ENCODE measurements at regions not wholly inside any gene's neighbourhood (a gene's known extent, or its start where the extent isn't known, plus 50 kb on each side); places are given as distances from the start of the nearest gene placed in this dataset.

GRCh38 chr12:13697973-13698372 lies 283.4 kb downstream of the GRIN2B start:
- TF ChIP-seq, protein P1, sequence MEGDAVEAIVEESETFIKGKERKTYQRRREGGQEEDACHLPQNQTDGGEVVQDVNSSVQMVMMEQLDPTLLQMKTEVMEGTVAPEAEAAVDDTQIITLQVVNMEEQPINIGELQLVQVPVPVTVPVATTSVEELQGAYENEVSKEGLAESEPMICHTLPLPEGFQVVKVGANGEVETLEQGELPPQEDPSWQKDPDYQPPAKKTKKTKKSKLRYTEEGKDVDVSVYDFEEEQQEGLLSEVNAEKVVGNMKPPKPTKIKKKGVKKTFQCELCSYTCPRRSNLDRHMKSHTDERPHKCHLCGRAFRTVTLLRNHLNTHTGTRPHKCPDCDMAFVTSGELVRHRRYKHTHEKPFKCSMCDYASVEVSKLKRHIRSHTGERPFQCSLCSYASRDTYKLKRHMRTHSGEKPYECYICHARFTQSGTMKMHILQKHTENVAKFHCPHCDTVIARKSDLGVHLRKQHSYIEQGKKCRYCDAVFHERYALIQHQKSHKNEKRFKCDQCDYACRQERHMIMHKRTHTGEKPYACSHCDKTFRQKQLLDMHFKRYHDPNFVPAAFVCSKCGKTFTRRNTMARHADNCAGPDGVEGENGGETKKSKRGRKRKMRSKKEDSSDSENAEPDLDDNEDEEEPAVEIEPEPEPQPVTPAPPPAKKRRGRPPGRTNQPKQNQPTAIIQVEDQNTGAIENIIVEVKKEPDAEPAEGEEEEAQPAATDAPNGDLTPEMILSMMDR (IDR thresholded peaks at IDR 0.05; ENCODE audit: extremely low read depth, insufficient read depth, missing control alignments), result no peak
- no peak for DNase-seq (ENCODE audit: low spot score)
- in situ Hi-C loops (cut with MboI; ENCODE audit: low pct_unique_long_range_greater_than_20kb, low sequenced_read_pairs, unreplicated experiment), result no loop called here

- TF ChIP-seq, protein P1 (IDR thresholded peaks at IDR 0.05; ENCODE audit: extremely low read depth, insufficient read depth, missing control alignments), result no peak
- in situ Hi-C loops (cut with MboI; ENCODE audit: low pct_unique_long_range_greater_than_20kb, low sequenced_read_pairs, unreplicated experiment), result no loop called here
- DNase-seq (ENCODE audit: low spot score), result no peak
Observed at GRCh38 chr12:13695781-13696180, 285.6 kb downstream of the GRIN2B start.

DNA sequence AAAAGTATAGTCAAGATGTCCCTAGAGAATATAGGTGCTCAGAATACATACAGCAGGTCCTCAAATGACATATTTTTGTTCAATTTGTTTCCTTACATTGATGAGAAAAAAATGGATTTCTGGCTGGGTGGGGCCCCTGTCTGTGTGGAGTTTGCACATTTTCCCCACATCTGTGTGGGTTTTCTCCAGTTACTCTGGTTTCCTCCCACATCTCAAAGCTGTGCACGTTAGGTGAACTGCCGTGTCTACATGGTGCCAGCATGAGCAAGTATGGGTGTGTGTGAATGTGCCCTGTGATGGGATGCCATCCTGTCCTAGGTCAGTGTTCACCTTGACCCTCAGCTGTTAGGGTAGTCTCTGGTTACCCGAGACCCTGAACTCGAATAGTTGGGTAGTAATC lies 289.1 kb downstream of the GRIN2B start:
- in situ Hi-C loops (cut with MboI; ENCODE audit: low pct_unique_long_range_greater_than_20kb, low sequenced_read_pairs, unreplicated experiment), result no loop called here
- TF ChIP-seq, protein P1 (IDR thresholded peaks at IDR 0.05; ENCODE audit: extremely low read depth, insufficient read depth, missing control alignments), result no peak
- no peak for DNase-seq (ENCODE audit: low spot score)

- TF ChIP-seq, protein P1 (IDR thresholded peaks at IDR 0.05; ENCODE audit: extremely low read depth, insufficient read depth, missing control alignments), result no peak
- in situ Hi-C loops (cut with MboI; ENCODE audit: low pct_unique_long_range_greater_than_20kb, low sequenced_read_pairs, unreplicated experiment), result no loop called here
- DNase-seq (ENCODE audit: low spot score), result no peak
Observed at GRCh38 chr12:13691598-13691997, 289.8 kb downstream of the GRIN2B start.

GRCh38 chr12:13687633-13688032 lies 293.8 kb downstream of the GRIN2B start:
- no peak for DNase-seq (ENCODE audit: low spot score)
- in situ Hi-C loops (cut with MboI; ENCODE audit: low pct_unique_long_range_greater_than_20kb, low sequenced_read_pairs, unreplicated experiment), result no loop called here
- TF ChIP-seq, protein P1 (IDR thresholded peaks at IDR 0.05; ENCODE audit: extremely low read depth, insufficient read depth, missing control alignments), result no peak

DNA sequence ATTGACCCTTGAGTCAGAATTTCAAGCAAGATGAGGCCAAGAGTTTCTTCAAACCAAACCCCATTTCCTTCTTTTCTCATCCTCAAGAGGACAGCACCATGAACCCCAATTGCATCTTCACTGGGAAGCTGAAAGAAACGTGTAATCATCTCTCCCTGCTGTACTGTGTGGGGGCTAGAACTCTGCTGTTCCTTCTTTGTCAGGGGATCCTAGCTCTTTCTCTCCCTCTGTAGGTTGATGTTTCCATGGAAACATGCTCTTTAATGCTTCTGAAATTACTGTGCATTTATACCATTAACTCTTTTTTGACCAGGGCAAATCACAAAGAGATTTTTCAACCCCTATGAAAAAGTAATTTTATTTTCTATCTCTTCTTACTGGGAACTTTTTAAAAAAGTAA lies 295.1 kb downstream of the GRIN2B start:
- in situ Hi-C loops (cut with MboI; ENCODE audit: low pct_unique_long_range_greater_than_20kb, low sequenced_read_pairs, unreplicated experiment), result no loop called here
- no peak for DNase-seq (ENCODE audit: low spot score)
- TF ChIP-seq, protein P1 (IDR thresholded peaks at IDR 0.05; ENCODE audit: extremely low read depth, insufficient read depth, missing control alignments), result no peak

DNA sequence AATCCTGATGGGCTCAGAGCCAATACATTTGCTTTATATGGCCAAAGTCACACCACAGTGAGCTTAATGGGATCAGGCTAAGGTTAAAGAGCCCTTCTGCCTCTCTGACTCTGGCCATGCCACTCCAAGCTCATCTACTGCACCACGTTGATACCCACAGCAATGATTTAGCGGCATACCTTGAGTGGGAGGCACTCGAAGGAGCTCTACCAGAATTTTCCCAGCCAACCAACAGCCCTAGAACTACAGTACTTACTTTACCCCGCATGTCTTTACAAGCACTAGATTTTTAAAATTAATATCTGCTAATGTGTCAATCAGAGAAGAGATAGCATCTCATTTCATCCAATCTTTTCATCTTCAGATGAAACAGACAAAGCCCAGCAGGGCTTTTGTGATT lies 300.5 kb downstream of the GRIN2B start:
- no peak for DNase-seq (ENCODE audit: low spot score)
- TF ChIP-seq, protein P1 (IDR thresholded peaks at IDR 0.05; ENCODE audit: extremely low read depth, insufficient read depth, missing control alignments), result no peak
- in situ Hi-C loops (cut with MboI; ENCODE audit: low pct_unique_long_range_greater_than_20kb, low sequenced_read_pairs, unreplicated experiment), result no loop called here

Data from GM13977 (cell line).